Superior temporal gyrus (tissue), 1 donor: ENCODE measurements at regions not wholly inside any gene's neighbourhood (a gene's known extent, or its start where the extent isn't known, plus 50 kb on each side); places are given as distances from the start of the nearest gene placed in this dataset.

Experiments used
- DNase-seq: peaks from one replicate; pipeline ENCODE4 v3.0.0-alpha.2; 2016; ENCODE audit errors: extremely low spot score

DNA sequence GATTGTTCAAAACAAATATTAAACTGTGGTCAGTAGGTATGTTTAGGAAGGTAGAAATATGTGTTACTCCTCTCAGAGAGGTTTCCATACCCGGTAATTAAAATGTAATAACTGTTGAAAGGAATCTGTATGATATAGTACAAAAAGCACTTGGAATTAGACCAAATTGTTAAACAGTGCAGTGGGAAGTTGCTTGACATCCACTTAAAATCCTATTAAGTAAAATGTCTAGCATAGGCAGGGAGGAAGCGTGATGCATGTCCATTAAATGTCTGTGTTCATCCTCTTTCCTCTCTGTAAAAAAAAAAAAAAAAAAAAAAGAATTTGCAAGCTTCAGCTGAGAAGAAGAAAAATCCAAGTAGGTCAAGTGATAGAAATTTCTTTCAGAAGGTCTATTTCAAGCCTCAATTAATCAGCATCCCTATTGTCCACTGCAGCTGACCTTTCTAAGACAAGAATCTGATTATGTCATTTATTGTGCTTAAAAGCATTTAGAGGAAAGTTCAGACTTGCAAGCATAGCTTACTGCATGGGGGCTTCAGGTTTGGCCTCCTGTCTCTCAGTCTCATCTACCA, 265.6 kb upstream of the RGS6 start:
- no peak for DNase-seq

DNA sequence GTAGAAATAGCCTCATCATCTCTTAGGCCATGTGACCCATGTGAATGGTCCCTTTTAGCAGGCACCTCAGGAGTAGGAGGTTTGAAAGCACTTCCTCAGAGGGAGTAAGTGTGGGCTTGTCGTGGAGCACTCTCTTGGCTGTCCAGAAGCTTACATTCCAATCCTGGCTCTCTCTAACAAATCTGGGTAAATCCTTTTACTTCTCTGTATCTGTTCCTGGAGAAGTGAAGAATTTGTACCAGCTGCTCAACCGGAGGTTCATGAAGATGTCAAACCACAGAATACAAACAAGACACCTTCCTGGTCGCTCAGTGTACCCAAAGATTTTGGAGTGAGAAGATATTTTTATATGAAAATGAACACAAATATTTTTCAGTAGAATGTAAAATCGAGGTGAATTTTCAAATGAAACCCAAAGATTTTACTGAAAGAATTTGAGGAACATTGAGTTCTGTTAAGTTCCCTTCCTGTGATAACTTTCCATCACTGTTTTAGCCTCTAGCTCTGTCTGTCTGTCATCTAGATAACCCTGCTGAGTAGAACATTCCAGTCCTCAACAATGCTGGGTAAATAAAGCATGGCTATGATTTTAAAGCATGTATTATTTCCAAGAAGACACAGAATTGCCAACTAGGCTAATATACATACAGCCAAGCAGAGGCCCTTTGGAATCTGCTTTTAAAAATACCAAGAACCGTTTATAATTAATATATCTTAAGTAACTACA, 263.9 kb upstream of the RGS6 start:
- no peak for DNase-seq

DNA sequence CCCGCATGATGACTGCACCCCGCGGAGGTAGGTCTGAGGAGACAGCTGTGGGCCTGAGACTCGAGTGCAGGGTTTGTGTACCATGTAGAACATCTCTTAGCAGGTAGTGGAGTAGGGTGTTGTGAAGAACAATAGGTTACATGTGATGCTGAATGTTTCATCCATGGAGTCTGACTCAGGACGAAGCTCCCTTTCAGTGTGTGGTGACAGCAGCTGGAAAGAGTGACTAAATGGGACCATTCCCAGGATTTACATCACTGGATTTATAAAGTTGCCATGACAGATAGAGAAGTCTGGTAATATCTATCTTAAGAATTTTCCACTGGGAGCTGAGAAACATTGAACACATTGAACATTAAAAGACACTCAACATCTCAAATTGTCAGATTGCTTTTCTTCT, 259.6 kb upstream of the RGS6 start:
- no peak for DNase-seq

DNA sequence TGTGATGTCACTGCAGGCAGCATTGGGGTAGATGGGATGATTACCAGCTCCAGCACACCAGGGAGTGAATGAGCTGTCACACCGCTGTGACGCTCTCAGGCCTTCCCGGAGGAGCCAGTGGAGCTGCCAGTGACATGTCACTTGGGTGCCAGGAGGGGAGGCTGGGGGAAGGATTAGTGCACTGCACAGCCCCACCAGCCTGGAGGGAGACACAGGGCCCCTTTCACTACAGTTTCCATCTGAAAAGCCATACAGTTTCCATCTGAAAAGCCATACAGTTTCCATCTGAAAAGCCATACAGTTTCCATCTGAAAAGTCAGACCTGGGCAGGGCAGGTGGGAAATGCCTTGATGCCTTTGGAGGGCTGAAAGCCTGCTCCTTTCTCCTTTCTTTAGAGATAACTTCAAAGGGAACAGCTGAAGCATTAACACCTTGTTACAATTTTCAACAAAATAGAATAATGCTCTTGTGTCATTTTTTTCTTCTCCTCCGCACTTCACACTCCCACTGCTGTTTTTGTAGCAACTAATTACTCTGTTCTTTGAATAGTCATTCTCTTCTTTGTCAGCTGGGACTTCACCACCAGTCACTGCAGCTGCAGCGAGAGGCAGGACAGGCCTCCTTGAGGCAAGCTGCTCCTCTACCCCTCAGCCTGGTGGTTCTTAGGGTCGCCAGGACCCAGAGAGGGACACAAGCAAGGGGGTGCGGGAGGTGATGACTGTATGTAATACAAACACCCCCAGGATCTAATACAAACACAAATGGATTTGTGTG, 256.9 kb upstream of the RGS6 start:
- DNase-seq, result peak; percentile 62

DNA sequence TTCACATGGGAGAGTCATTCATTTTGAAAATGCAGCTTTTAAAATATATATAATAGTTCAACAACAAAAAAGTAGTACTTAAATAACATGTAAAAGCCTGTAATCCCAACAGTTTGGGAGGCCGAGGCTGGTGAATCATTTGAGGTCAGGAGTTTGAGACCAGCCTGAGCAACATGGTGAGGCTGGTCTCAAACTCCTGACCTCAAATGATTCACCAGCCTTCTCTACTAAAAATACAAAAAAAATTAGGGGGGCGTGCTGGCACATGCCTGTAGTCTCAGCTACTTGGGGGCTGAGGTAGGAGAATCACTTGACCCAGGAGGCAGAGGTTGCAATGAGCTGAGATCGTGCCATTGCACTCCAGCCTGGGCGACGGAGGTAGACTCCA, 256.3 kb upstream of the RGS6 start:
- DNase-seq, result no peak

DNA sequence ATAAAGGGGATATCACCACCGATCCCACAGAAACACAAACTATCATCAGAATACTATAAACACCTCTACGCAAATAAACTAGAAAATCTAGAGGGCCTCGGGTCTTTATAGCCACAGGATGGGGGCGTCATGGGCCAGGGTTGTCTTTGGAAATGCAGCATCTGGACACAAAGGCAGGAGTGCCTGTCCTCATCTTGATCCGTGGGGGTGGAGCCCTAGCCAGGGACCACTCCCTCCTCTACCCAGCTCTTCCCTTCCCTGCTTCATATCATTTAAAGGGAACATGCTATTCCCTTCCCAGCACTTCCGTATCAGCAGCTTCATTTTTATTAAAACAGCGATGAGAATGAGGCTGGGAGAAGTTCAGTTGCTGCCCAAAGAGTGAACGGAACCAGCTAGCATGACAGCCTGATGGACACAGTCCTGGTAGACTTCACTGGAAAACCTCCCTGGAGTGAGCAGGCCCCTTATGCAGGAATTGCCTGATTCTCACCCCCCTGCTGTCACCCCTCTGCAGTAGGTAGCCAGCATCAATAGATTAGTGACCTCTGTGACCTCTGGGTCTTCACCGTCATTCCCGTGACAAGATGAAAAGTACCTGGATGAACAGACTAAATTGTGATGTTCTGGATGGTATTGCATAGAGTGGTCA, 251.4 kb upstream of the RGS6 start:
- DNase-seq, result no peak

DNA sequence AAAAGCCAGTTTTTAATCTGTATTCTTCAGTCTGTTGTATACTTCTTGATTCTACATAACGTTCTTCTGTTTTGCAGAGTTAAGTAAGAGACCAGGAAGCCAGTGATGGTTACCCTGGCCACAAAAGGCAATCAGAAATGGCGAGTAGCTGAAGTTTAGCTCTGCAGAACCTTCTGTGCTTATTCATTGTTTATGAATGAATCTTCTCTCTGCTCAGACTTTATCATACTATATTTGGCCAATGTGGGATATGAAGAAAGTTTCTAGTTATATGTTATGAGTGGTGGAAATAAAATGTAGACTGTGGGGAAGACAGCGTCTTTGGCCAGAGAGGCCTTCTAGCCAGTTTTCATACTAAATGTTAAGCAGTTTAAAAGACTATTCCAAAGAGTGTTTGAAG, 249.9 kb upstream of the RGS6 start:
- no peak for DNase-seq

DNA sequence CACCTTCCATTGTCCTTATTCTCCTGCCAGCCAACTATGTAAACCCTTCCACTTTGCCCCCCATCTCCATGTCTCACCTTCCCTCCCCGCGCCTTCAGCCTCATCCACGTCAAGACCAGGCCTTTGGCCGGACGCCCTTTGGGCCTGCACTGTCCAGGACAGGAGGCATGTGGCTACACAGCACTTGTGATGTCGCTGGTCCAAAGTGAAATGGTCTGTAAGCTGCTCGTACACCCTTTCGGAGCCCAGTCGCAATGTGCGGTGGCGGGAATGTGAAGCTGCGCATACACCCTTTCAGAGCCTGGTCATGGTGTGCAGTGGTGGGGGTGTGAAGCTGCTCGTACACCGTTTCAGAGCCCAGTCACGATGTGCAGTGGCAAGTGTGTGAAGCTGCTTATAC, 247.9 kb upstream of the RGS6 start:
- no peak for DNase-seq

DNA sequence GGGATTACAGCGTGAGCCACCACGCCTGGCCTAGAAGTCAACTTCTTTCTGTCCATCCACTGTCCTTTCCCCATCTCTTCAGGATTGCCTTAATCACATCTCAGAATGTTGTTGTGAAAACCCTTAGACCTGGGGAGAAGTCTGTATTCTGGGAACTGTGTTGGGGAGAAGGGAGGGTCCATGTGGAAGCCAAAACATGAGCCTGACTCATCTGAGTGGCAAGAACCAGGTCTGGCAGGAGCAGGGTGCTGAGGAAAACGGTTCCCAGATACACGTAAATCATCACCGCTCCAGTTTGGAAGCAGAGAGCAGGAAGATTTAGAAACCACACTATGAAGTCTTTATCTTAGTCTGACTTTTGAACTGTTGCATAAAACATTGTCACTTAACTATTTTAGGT, 245.6 kb upstream of the RGS6 start:
- no peak for DNase-seq

DNA sequence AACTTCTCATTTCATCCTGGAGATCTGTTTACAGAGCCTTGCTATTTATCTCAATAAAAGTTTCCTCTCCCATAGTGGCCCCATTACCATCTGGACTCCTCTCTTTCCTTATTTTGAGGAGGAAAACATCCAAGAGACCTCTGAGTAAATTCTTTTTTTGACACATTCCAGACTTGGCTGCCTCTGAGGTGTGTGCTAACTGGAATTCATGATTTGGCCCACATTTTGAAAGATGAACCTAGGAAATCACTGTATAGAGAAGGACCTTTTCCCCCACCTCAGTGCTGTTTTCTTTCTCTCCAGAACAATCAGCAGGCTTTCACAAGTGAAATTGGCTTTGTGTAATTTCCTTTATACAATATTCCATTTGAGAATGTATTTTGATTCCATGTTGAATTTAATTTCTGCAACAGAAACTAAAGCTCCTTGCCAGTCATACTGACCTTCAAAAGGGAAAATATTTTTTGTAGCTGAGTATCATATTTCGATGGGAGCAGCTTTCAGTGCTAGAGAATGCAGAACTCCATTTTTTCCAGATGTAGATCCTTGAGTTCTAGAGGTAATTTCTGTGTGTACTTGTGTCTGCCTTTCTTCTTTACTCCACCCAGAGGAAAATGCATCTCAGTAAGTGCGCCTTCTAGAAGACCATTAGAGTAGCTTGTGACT, 244.9 kb upstream of the RGS6 start:
- no peak for DNase-seq

DNA sequence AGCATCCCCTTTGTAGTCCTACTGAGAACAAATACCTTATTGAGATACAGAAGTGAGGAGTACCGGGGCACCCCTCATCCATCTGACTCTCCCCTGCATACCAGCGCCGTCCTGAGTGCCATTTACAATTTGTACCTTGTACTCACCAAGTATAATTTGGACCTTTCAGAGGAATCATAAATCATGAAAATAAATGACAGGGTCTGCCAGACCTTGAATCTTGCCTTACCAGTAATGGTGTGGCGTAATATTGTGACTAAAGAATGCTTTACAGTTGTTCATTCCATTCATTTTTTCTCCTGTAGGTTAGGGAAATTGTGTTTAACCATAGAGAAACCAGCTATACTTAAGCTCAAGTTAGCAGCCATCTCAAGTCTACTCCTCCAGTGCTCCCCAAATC, 243.7 kb upstream of the RGS6 start:
- DNase-seq, result no peak

DNA sequence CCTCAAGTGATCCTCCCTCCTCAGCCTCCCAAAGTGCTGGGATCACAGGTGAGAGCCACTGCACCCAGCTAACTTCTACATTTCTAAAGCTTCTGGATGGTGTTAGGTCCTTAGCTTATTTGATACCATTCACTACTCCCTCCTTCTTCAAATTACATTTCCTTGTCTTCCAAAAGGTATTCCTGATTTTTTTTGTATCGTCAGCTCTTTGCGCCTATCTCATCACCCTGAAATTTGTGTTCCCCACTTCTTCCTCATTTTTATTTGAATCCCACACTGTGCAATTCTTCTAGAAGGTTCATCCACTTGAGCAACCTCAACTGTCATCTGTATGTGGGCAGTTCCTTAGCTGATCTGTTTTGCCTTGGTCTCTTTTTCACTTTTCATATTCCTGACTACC, 241.8 kb upstream of the RGS6 start:
- no peak for DNase-seq

DNA sequence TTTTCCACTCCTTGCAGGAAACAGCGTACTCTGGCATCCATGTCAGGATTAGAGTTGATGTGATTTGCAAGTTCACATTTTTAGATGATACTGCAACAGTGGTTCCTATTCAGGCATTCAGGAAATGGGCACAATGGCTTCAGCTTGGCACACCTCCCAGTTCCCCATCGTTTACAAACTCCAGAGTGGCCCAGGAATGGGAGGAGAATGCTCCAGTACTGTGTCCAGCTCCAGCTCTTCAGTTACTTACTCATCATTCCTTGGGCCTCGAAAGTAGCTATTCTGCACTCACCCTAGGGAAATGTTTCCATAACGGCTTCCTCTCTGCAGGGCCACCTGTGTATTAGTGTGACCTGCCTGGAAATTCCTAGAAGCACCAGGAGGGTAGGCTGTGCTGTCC, 239.7 kb upstream of the RGS6 start:
- peak; percentile 80 for DNase-seq

DNA sequence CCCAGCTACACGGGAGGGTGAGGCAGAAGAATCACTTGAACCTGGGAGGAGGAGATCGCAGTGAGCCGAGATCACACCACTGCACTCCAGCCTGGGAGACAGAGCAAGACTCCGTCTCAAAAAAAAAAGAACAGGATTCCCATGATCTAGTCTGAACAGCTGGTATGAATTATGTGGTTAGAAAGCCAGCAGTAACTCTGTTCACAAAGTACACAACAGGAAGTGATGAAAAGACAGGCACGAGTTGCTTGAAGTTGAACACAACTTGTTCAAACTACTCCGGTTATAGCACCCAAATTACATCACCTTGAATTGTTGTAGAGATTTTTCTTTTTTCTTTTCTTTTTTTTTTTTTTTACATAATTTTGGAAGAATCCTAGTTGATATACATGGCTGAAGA, 238.8 kb upstream of the RGS6 start:
- DNase-seq, result no peak

DNA sequence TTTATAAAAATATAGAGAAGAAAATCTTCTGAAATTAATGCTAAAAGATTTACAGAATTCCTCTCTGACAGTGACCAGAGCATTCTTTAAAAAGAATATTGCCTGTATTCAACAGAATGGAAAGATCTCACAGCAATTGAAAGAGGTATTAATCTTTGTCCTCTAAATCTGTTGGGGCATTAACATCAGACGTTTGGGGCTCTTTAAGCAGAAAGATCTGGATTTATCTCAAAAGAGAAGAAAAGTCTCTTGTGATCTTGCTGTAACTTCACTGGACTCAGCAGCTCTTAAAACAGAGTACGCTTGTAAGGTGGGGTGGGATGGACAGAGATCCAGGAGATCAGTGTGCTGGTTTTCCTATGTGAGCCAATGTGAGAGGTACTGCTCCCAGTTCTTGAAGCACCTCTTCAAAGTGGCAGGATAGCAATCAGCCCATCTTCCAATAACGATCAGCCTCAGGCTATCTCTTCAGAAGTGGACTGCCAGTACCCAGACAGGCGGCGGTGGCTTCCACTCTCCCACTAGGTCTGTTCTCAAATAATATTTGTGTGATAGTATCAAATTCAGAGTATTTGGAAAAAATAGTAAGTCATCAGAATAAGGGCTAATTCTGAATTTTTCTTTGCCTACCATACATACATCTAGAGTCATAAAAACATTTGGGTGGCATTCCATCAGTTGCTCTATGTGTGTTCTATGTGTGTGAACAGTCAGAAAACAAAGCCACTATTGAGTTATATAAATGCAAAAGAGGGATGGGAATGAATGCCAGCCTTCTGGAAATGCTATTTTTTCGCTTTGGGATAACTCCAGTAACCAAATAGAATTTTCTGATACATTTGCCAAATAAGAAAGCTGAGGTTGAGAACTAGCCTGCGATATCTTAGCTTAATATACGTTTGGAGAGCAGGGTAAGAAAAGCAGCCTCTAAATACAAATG, 237.4 kb upstream of the RGS6 start:
- peak; percentile 78 for DNase-seq

DNA sequence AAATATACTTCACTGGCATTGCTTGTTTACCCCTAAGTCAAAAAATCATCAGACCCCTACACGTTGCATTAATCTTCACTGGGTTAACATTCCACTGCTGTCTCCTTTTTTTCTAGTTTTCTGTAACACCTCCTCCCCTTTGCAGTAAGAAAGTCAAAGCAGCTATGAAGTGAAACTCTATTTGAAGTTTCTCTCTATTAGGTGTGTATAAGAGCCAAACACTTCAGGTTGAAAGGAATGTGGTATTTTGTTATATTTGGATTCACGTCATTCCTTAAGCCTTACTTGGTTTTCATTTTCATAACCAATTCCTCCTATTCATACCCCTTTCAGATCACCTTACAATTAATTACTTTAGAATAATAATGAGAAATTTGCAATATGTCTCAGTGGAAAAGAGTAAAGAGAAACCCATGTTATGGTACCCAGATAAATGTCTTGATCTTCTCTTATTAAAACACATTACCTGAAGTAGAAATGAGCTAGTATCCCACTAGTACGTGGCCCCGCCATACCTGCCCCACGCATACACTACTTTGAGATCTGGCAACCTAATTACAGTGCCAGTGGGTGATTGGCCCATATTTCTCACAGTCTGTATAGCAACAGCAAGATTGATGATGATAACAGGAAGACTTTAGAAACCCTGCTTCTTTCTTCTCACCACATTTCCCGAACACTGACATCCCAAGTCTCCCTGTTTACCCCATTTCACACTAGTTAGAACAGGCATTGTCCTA, 236.4 kb upstream of the RGS6 start:
- no peak for DNase-seq

DNA sequence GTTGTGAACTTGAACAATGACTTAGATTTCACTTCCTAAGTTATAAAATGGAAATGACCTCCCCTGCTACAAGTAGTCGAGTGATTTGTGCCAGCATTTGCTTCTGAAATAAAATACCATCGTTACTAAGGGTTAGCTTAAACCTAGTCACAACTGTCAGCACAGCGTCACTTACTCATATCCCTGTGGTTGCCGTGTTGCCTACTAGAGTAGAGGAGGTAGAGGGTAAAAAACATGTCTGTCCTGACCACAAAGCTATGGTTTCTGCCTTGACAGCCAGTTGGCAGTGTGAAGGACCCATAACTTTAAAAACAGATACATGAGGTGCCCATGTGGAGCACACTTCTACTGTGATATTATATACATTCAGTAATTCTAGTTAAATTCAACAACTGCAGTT, 234.2 kb upstream of the RGS6 start:
- no peak for DNase-seq

DNA sequence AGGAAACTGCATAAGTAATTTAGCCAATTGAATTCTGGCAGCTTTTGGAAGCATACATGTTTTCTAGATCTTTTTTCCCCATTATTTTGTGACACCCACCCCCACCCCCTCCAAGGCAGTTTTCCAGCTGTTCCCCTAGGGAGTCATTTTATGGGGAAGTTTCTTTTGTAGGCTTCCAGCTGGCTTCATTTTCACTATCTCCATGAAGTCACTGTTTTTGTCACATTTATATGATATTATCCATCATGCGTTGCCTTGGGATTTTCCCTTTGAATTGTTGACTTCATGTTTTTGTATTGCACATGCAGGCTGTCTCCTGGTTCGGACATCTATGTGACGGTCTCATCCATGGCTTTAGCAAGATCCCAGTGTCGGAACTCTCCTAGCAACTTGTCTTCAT, 233.6 kb upstream of the RGS6 start:
- DNase-seq, result no peak

DNA sequence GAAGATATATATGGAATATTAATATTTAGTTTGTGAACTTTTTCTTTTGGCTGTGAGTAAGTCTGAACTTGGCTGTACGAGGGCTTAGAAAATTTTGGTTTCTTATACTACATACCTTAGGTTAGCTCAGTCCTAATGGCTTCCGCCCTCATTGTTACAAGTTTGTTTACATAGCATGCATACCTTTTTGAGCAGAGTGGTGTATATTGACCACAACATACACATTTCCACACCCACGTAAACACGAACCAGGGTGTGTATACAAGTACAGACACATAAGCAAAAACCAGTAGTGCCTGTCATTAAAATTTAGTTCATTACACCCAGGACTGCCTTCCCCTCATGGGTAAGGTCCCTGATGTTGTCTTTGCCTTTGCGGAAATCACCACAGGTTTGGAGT, 230.2 kb upstream of the RGS6 start:
- no peak for DNase-seq

DNA sequence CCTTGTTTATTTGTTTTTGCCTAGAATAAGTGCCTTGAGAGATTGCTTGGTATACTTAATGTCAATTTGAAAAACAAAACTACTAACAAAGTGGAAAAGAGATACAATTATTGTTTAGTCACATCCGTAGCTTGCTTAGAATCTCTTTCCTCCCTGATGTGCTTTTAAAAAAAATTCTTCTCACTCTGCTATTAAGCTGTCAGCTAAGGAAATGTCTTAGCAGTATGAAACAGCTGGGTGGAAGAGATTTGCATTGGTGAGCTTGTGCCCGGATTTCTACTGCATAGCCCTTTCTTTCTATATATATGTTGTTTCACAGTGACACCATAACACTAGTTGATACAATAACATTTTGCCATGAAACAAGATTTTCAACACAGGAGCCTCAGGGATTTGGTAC, 229.4 kb upstream of the RGS6 start:
- DNase-seq, result no peak
